Pancreas (tissue), 10 donors: ENCODE measurements at regions not wholly inside any gene's neighbourhood (a gene's known extent, or its start where the extent isn't known, plus 50 kb on each side); places are given as distances from the start of the nearest gene placed in this dataset.

ENCODE experiments used
- ATAC-seq, 4 donors: fragments of 200-7000 bp; cut with Tn5 transposase; one replicate each; pipeline versions ENCODE4 v1.8.0 to v1.9.1; 2020; ENCODE audit warnings: mild to moderate bottlenecking in 4 of 4, moderate library complexity in 4 of 4
- DNase-seq, 6 donors: peaks; one replicate each; pipeline ENCODE4 v3.0.0-alpha.2; 2020
- FAIRE-seq: peaks from 2 replicates; lab custom pipeline; 2012; peaks lifted over from hg19 to GRCh38; lab: Jason Lieb, UNC
- H3K27ac ChIP-seq, 4 donors: fragments of 200-600 bp; sonication (generic); 1 replicate in 3 of 4; 2 replicates in 1 of 4; pipeline versions ENCODE4 v1.5.0 to v1.8.0; 2020
- H3K27me3 ChIP-seq, 4 donors: fragments of 200-600 bp; one replicate each; pipeline ENCODE4 v1.8.0; 2021
- H3K36me3 ChIP-seq, 3 donors: fragments of 200-600 bp; sonication (generic) in 1 of 3; one replicate each; pipeline versions ENCODE4 v1.5.0 to v1.8.0; 2020 to 2021
- H3K4me1 ChIP-seq, 3 donors: fragments of 200-600 bp; one replicate each; pipeline ENCODE4 v1.8.0; 2021
- H3K4me3 ChIP-seq, 4 donors: fragments of 200-600 bp; sonication (generic) in 2 of 4; one replicate each; pipeline versions ENCODE4 v1.5.0 to v1.8.0; 2020 to 2021
- H3K9me3 ChIP-seq, 4 donors: fragments of 200-600 bp; one replicate each; pipeline ENCODE4 v1.8.0; 2021
- CTCF ChIP-seq, 4 donors: fragments of 200-600 bp; sonication (generic) in 3 of 4; IDR thresholded peaks; one replicate each; pipeline versions ENCODE4 v1.5.0 to v1.8.0; 2021; ENCODE audit warnings: antibody characterized with exemption in 4 of 4
- WGBS, 2 donors: extraction: QIAGEN DNeasy Blood & Tissue Kit; methylation state at CpG; one replicate each; pipeline ENCODE4 v1.1.7; 2013; 5-methylcytosine and 5-hydroxymethylcytosine counted together
- intact Hi-C, 3 donors: fragments of 100-400 bp; cut with DNase I; formaldehyde crosslinking; loops; one replicate each; pipeline versions ENCODE4 v1.11.1 to v1.14.2; 2022
- donor health status: healthy with polysubstance abuse.
- donor health status: DM: no; HTN: no; CAD: no; lungs with moderate emphysema.
- donor health status: DM: no; HTN: no; CAD: no.
- donor health status: control.
- donor health status: control.
- donor health status: Bipolar disorder and iron deficiency.
- donor health status: DM: yes; HTN: yes; CAD: no.
- donor health status: DM: no; HTN: no; CAD: no.
- donor health status: DM: no; HTN: no; CAD: no.
- donor health status: DM: yes; HTN: yes; CAD: no.

- Histone ChIP-seq H3K27ac (no peak overlapping the region), H3K4me1 (no peaks in the 10 kb centered on the region), H3K36me3 (no peaks in the 10 kb centered on the region), H3K27me3 (peaks cover 0 to 6% (median 4%) of the 10 kb centered on the region in 4 donors), H3K4me3 (no peak overlapping the region), H3K9me3 (no peaks in the 10 kb centered on the region)
- ATAC-seq (peak in 3 of 4 donors; percentile 59 to 66 (median 60)), FAIRE-seq (no peak), DNase-seq (no peak)
- intact Hi-C loops, result no loop called here
- TF ChIP-seq CTCF (IDR thresholded peaks at IDR 0.05), result no peak
- 11 to 12% methylated on average over 16 of the region's 16 CpGs for WGBS, 2 donors
Measured at GRCh38 chr19:32104153-32104849, 241.1 kb upstream of the ZNF507 start.

- H3K27me3 ChIP-seq, result peaks cover 0 to 6% (median 4%) of the 10 kb centered on the region in 4 donors
Measured at GRCh38 chr19:32104850-32105235, 240.6 kb upstream of the ZNF507 start.

GRCh38 chr19:32105527-32106310, 239.7 kb upstream of the ZNF507 start:
- H3K27ac ChIP-seq, result no peak overlapping the region
- no peaks in the 10 kb centered on the region for H3K9me3 ChIP-seq
- ATAC-seq (no peak), FAIRE-seq (no peak), DNase-seq (no peak)
- H3K36me3 ChIP-seq, result no peaks in the 10 kb centered on the region
- TF ChIP-seq CTCF (IDR thresholded peaks at IDR 0.05), result no peak
- no peaks in the 10 kb centered on the region for H3K4me1 ChIP-seq
- peaks cover 0 to 6% (median 2%) of the 10 kb centered on the region in 4 donors for H3K27me3 ChIP-seq
- H3K4me3 ChIP-seq, result no peak overlapping the region
- intact Hi-C loops, result no loop called here
- 54 to 65% methylated on average over 16 of the region's 16 CpGs for WGBS, 2 donors

More at GRCh38 chr19:32104850-32105235, 240.6 kb upstream of the ZNF507 start:
- intact Hi-C loops, result no loop called here
- H3K9me3 ChIP-seq, result no peaks in the 10 kb centered on the region
- no peak for DNase-seq
- 31 to 35% methylated on average over 8 of the region's 8 CpGs for WGBS, 2 donors
- ATAC-seq, result no peak
- H3K36me3 ChIP-seq, result no peaks in the 10 kb centered on the region
- H3K4me3 ChIP-seq, result no peak overlapping the region
- no peak overlapping the region for H3K27ac ChIP-seq
- no peak for FAIRE-seq
- no peak for TF ChIP-seq CTCF (IDR thresholded peaks at IDR 0.05)
- no peaks in the 10 kb centered on the region for H3K4me1 ChIP-seq

- Histone ChIP-seq H3K27ac (no peak overlapping the region), H3K9me3 (peaks cover 0 to 5% (median 0%) of the 10 kb centered on the region in 4 donors), H3K36me3 (no peaks in the 10 kb centered on the region), H3K4me3 (no peak overlapping the region), H3K27me3 (peaks cover 0 to 4% (median 0%) of the 10 kb centered on the region in 4 donors), H3K4me1 (no peaks in the 10 kb centered on the region)
- DNase-seq (no peak), FAIRE-seq (no peak), ATAC-seq (no peak)
- intact Hi-C loops, result no loop called here
- 59 to 60% methylated on average over 4 of the region's 4 CpGs for WGBS, 2 donors
- TF ChIP-seq CTCF (IDR thresholded peaks at IDR 0.05), result no peak
Measured at GRCh38 chr19:32122258-32122657, 223.2 kb upstream of the ZNF507 start.
